SHP77 (cell line): ENCODE measurements at regions not wholly inside any gene's neighbourhood (a gene's known extent, or its start where the extent isn't known, plus 50 kb on each side); places are given as distances from the start of the nearest gene placed in this dataset.

Source experiments
- DNase-seq, 2 experiments: peaks; one replicate each; lab custom pipeline; 2025; lab: John Stamatoyannopoulos, UW

- no peak for DNase-seq
Observed at GRCh38 chr9:13648068-13648467, 368.6 kb upstream of the MPDZ start.

GRCh38 chr9:13646500-13647021, 367.1 kb upstream of the MPDZ start:
- no peak for DNase-seq

DNA sequence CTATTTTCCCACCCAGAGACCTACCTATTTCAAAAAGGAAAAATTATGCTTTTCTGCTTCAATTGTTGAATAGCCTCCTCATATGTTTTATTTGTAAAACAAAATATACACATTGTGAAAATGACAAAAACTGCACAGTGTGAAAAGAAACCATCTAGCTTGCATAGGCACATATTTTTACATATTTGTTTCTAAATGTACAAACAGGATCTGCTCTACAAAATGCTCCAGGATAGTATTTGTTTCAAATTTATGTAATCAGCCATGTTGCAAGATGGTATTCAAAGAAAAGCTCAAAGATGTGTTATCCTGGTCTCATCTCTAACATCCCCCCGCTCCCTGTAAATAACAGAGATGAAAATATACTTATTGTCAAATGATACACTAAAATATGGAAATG, 366.1 kb upstream of the MPDZ start:
- no peak for DNase-seq

- DNase-seq, result no peak
Observed at GRCh38 chr9:13644675-13645074, 365.2 kb upstream of the MPDZ start.

- DNase-seq, result no peak
Observed at GRCh38 chr9:13642646-13643045, 363.2 kb upstream of the MPDZ start.

- no peak for DNase-seq
Observed at GRCh38 chr9:13629067-13629466, 349.6 kb upstream of the MPDZ start.

- no peak for DNase-seq
Observed at GRCh38 chr9:13628526-13628925, 349.0 kb upstream of the MPDZ start.

DNA sequence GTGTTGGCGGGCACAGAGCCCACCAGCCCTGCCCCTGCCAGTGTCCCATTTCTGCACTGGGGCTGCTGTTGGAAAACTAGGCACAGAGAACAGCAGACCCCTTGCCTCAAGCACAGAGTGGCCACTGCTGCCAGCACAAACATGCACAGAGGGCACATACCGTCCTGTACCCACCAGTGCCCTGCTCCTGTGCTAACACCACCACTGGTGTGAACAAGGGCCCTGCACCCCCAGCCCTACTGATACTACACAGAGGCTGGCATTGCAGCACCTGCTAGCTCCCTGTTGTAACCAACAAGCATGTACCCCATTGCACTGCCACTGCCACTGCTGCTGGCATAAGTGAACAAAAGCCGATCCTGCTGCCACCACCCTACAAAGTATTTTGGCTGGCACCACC, 348.0 kb upstream of the MPDZ start:
- DNase-seq, result no peak

DNA sequence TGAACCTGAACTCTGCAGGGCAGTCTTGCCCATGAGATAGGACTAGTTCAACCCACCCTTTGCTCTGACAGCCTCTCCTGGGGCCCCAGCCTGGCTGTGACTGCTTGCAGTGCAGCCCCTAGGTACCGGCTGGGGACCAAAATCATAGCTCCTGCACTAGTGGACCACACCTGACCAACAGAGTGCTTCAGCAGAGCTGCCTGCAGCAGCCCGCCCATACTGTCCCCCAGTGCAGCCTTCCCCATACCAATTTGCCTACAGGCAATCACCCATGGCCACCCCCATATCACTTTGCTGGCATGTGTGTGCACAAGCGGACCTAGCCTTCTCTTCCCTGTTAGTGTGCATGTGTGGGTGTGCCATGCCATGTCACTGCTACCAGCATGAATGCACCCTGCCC, 347.6 kb upstream of the MPDZ start:
- DNase-seq, result no peak

- no peak for DNase-seq
Observed at GRCh38 chr9:13626601-13627000, 347.1 kb upstream of the MPDZ start.

DNA sequence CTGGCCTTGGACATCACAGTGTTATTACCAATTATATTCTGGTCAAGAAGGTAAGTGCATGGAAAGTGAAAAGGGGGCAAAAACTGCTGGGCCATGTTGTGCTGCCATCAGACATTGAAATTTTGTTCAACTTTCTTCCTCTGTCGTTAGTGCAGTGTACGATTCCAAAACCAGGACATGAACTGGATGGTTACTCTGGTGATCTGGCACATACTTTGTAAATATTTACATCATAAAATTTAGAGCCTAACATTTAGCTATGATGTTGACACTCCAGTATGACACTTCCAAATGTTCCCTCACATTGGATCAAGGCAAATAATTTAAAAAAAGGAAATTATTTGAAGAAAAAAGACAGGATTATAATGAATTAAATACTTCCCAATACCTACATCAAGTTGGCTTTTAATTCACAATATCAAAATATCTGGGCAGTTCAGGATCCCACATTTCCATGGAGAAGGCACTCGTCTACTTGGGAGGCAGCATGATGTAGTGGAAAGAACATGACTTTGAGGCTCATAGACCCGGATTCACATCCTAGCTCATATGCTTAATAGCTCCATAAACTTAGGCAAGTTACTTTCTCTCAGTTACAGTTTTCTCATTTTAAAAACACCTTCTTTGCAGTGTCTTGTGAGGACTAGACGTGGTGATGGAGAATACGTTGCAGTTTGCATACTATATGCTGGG, 342.5 kb upstream of the MPDZ start:
- no peak for DNase-seq

DNA sequence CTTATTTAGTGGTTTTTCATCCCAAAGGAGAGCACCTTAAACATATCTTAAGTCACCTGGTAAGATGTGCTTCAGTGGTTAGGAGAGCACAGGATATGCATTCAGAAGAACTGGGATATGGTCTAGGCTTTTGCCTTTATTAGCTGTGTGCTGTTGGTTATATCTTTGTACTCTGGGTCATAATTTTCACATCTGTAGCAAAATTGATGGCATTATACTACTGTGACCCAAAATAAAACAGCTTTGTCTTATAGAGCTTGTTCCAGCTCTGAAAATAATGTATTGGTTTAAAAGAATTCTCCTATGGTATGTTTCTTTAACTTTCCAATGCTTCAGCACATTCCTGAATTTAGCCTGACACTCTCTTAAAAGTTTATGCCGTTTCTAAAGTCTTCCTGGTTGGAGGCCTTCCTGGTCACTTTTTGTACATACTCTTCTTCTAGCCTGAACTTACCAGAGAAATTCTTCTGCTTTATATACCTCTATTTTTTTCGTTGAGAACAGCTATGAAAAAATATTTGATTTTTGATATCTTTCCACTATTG, 337.1 kb upstream of the MPDZ start:
- no peak for DNase-seq

- no peak for DNase-seq
Observed at GRCh38 chr9:13615660-13616490, 336.4 kb upstream of the MPDZ start.

GRCh38 chr9:13614060-13614459, 334.6 kb upstream of the MPDZ start:
- no peak for DNase-seq

DNA sequence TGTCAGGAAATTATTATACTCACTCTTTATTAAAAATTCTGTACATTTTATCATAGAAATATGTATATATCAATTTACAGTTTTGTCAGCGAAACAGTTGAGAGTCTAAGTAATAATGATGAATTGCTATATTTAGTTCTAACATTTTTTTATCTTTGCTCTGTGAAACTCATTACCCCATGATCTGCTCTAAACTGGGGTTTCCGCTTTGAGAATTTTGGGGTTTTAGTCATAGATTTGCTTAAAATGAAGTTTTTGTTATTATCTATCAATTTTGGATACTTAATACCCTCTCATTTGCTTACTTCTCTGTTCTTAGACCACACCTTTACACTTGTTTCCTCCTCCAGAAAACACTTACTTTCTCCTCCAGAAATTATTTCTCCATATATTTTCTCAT, 333.8 kb upstream of the MPDZ start:
- no peak for DNase-seq

- DNase-seq, result no peak
Observed at GRCh38 chr9:13608451-13608850, 329.0 kb upstream of the MPDZ start.

DNA sequence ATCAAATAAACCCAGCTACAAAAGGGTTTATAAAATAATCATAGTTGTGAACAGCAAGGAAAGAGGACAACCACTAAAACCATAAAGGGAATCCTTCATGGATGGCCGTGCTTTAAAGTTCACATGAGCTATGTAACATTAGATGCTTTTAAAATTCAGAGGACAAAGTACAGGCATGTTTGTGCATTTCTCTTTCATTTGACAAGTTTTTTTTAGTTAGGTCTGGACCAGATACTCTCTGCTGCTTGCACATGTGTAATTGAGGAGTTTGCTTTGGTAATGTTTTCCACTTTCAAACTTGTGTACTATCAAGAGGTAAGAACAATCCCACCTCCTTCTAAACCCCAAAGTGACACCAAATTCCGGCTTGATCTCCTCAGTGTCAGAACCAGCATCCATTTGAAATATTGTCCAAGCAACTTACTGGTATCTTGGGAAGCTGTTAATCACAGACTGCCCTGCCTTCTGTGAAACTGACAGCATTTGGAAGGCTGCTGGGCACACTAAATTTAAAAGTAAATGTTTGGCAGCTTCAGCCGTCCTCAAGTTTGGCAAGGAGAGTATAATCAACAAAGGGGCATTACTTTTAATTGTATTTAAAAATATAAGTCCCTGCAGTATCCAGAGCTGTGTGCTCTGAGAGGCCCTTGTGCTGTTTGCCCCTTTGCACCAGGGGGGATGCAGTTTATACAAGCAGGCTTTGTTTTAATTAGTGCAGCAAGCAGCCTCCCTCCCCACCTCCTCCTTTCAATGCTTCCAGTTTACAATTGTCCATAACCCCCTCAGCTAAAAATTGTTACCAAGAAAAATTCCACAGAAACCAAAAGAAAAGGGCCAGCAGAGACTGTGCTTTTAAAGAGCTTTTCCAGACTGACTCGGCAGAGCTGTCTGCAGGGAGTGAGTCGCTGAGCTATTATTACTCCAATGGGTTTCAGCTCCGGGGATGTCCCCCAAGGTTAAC, 328.3 kb upstream of the MPDZ start:
- no peak for DNase-seq

DNA sequence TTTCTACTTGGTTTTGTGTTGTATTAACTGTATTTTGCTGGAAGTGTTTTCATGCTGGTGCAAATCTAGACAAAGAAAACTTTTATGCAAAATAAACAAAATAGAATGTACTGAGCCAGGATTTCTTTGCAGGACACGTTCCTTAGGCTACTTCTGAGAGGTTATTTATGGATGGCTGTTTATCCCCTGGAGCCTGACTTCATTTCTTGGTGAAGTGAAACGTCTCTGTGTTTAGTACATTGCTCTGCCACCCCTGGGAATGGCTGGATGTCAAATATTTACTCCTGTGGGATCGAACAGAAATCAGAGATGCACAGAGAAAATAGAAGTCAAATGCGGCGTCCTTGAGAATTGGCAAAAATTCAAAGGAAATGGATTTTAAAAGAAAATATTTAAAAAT, 327.1 kb upstream of the MPDZ start:
- no peak for DNase-seq

GRCh38 chr9:13603921-13604320, 324.4 kb upstream of the MPDZ start:
- DNase-seq, result no peak

DNA sequence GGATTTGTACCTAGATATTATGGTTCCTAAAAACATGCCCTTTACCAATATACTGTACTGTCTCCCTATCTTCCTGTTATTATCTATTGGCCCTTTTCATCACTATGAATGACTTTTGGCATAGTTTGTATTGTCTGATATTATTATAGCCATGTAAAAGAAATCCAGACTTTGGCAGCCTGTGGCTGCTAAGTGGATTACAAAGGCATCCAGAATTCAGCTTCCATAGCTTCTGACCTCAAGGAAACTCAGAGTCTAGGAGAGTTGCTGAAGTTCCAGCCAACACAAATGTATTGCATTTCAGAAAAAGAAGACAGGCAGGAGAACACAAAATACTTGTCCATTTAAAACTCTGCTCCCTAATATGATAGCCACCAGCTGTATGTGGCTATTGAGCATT, 319.2 kb upstream of the MPDZ start:
- DNase-seq, result no peak

DNA sequence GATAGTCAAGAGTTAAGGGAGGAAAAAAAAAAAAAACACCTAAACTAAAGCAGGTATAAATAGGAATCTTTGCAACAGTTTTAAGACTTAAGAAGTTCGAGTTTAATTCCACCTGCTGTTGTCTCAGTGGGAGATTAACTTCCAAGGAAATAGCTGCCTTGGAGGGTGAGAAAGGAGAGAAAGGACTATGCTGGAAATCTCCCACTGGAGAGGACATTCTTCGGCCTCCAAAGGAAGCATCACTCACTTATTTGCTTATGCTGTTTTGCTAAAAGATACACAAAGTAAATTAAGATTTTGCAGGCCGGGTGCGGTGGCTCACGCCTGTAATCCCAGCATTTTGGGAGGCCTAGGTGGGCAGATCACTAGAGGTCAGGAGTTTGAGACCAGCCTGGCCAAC, 317.9 kb upstream of the MPDZ start:
- DNase-seq, result no peak

DNA sequence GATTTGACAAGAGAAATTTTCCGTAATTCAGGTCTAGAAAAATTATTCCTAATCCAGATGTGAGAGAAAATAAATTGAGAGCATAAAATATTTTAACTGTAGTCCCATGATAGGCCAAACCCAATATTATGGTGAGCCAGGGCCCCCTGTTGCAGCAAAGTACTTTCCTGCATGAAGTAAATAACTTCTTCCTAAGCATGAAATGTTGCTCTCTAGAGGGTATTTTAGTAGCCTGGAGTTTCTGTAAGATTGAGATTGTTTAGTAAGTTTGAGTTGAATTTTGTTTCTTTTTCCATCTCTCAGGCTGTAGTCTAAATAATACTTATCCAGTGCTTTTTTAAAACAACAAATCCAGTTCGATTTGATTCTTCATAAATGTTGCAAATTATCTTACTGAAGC, 317.5 kb upstream of the MPDZ start:
- no peak for DNase-seq
